Epithelial cell of proximal tubule (primary cell): ENCODE measurements at regions not wholly inside any gene's neighbourhood (a gene's known extent, or its start where the extent isn't known, plus 50 kb on each side); places are given as distances from the start of the nearest gene placed in this dataset.
A peak's percentile ranks its signal among the peaks of the same experiment; 100 is the strongest.

Source experiments
- DNase-seq: peaks from one replicate; pipeline ENCODE4 v3.0.0-alpha.2; 2011; ENCODE audit warnings: low read depth
- H3K4me3 ChIP-seq: 2 replicates; pipeline ENCODE4 v1.5.1; 2011; ENCODE audit warnings: low read depth, mild to moderate bottlenecking, low read length
- TF ChIP-seq, protein P1 (sequence below): conservative IDR thresholded peaks from 2 replicates; pipeline ENCODE4 v1.5.1; 2012; ENCODE audit warnings: low read depth, mild to moderate bottlenecking, low read length

DNA sequence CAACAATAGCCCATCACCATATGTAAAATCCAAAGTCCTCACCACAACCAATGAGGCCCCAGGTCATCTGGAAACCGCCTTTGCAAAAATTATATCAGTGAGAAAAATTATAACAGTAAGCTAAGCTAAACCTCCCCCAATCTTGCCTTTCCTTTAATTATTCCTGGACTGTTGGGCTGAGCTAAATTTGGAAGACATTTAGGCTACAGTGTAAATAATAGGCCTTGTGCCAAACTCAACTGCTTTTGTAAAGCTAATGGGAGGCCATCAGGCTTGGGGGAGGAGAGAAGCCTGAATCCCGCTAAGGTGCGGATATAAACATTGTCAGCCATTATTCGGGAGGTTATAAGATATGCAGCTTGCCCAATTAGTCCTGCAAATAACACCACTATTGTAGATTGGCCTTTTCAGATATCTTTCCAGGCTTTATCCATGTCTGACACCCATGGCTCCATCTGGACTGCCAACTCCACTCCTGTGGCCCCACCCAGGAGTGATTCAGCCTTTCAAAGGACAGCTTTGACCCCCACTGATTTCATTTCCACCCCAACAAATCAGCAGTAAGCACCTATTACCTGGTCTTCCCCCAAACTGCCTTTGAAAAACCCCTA, 53.0 kb upstream of the CA12 start:
- no peak for DNase-seq
- no peak overlapping the region for H3K4me3 ChIP-seq
- TF ChIP-seq, protein P1, sequence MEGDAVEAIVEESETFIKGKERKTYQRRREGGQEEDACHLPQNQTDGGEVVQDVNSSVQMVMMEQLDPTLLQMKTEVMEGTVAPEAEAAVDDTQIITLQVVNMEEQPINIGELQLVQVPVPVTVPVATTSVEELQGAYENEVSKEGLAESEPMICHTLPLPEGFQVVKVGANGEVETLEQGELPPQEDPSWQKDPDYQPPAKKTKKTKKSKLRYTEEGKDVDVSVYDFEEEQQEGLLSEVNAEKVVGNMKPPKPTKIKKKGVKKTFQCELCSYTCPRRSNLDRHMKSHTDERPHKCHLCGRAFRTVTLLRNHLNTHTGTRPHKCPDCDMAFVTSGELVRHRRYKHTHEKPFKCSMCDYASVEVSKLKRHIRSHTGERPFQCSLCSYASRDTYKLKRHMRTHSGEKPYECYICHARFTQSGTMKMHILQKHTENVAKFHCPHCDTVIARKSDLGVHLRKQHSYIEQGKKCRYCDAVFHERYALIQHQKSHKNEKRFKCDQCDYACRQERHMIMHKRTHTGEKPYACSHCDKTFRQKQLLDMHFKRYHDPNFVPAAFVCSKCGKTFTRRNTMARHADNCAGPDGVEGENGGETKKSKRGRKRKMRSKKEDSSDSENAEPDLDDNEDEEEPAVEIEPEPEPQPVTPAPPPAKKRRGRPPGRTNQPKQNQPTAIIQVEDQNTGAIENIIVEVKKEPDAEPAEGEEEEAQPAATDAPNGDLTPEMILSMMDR, result no peak

DNA sequence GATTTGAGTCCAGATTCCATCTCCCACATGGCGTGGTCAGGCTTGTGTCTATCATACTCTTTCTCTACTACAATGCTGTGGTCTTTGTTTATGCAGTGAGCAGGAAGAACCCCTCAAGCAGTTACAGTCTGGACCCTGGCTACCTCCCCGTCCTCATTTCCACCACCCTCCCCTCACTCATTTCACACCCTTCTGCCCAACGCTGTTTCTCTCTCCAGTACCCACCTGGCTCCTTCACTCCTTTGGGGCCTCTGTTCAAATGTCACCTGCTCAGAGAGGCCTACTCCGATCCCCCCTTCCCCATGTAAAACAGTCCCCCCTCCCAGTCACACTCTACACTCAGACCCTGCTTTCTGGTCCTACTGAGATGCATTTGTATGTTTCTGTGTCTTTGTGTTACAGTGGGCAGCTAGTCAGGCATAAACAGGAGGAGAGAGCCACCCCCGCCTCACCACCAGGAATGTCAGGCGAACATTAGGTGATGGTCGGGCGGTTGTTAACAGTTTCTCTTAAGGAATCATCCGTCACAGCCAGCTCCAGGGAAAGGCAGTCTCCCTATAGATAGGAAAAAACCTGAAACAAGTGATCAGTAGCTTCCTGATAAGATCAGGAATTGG, 53.7 kb upstream of the CA12 start:
- TF ChIP-seq, protein P1, result no peak
- no peak overlapping the region for H3K4me3 ChIP-seq
- no peak for DNase-seq

DNA sequence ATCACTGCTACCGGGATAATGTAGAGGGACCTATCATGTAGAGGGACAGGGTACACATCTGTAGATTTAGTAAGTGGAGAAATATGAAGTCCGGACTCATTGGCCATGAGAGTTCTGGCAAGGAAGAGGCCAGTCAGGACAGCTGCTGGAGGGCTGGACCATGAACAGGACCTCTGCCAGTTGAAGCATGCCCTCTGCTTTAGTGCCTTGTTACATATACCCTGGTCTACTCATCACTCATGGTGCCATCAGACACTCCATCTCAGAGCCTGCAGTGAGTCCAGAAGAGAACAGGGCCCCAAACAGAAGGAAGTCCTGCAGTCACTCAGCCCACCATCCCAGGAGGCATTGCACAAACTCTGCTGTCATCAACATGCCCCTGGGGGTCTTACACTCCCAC, 54.7 kb upstream of the CA12 start:
- TF ChIP-seq, protein P1, result no peak
- no peak for DNase-seq
- H3K4me3 ChIP-seq, result no peak overlapping the region

DNA sequence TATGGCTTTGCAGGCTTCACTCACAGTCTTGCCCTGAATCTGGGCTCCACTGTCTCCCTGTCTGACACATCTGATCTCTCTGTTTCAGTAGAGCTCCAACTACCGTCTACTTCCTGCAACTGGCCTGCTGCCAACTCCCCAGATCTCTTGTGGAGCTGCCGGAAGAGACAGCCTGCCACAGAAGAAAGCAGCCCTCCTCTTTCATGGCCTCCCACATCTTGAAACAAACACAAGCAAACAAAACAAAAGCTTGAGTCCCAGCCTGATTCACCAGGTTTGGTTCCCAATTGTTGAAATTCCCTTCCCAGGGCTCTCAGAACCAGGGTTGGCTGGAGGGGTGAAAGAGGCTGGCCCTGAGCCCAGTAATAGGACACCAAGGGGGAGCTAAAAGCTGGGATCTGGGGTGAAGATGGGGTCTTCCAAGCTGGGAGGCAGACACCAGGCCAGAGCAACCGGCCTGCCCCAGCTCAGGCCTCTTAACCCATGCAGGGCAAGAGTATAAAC, 55.3 kb upstream of the CA12 start:
- DNase-seq, result peak; percentile 29
- H3K4me3 ChIP-seq, result no peak overlapping the region
- TF ChIP-seq, protein P1, result no peak

DNA sequence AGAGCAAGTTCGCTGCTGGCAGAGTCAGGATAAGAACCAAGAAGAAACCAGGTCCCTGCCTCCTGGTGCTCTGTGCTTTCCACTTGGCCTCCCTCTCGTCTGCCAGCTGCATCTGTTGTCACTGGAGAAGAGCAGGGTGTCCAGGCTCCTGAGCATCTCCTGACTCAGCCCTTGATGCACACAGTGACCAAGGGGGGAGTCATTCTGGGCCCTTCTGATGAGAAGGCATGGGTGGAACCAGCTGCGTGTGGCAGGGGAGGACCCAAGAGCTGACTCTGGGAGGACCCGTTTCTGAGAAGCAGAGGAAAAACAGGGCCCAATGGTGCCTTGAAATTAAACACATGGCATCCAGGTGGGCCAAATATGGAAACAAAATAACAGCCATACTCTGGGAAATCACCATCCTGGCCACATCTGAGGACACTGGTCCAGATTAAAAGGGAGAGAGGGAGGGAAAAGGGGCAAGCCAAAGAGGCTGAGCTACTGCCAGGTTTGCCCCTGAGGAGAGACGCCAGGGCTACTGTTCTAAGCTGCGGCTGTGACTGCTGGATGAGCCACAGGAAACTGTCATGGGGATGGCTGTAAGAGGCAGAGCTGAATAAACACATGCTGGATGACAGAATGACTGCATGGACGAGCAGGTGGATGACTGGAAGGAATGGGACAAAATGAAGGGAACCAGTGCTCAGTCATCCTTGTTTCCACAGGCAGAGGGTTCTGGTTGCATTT, 58.1 kb upstream of the CA12 start:
- DNase-seq, result no peak
- TF ChIP-seq, protein P1, result no peak
- no peak overlapping the region for H3K4me3 ChIP-seq

DNA sequence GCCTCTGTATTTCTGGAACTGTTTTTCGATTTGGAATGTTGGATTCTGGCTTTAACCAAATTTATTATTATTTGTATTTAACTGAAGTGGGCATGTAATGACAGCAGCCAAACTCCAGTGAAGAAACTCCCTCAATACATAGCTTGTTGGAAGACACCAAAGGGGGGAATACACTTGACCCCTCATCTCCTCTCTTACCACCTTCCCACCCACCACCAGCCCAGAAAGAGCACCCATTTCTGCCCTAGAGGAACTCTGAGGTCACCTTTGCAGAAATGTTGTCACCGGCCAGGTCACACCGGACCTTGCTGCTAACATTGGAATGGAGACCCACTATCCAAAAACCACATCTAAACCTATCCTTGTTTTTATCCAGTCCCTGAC, 58.6 kb upstream of the CA12 start:
- TF ChIP-seq, protein P1, result no peak
- no peak overlapping the region for H3K4me3 ChIP-seq
- DNase-seq, result no peak
